Caco-2 (cell line): ENCODE measurements at regions not wholly inside any gene's neighbourhood (a gene's known extent, or its start where the extent isn't known, plus 50 kb on each side); places are given as distances from the start of the nearest gene placed in this dataset.

Source experiments
- BruUV-seq: library from RNA; stranded (reverse); fragments of 400-500 nt; replicated peaks from 2 replicates; lab custom pipeline; 2021; lab: Mats Ljungman, UMichigan
- CTCF ChIA-PET: fragments of 300-600 bp; sonication (Branson Sonifier 250); formaldehyde crosslinking; loops from one replicate; lab custom pipeline; 2022; ENCODE audit warnings: antibody characterized with exemption; lab: Charles Lee
- POLR2A ChIA-PET: fragments of 300-600 bp; sonication (Branson Sonifier 250); formaldehyde crosslinking; loops from one replicate; lab custom pipeline; 2022; ENCODE audit warnings: antibody characterized with exemption; lab: Charles Lee
- DNase-seq, 2 experiments: peaks; one replicate each; pipeline versions ENCODE4 v3.0.0 to v3.0.0-alpha.2; 2020 to 2022
- H3K27me3 ChIP-seq: replicated peaks from 2 replicates; pipeline ENCODE4 v1.6.0; 2011; ENCODE audit warnings: low read length; ENCODE audit not compliant: control insufficient read depth, insufficient read depth
- H3K36me3 ChIP-seq: 2 replicates; pipeline ENCODE4 v1.5.1; 2011; ENCODE audit warnings: low read length; ENCODE audit not compliant: control insufficient read depth, insufficient read depth
- H3K4me1 ChIP-seq: fragments of 250-450 bp; sonication (Bioruptor Pico); 2 replicates; pipeline ENCODE4 v1.5.1; 2020; ENCODE audit warnings: mild to moderate bottlenecking
- H3K4me3 ChIP-seq: 2 replicates; pipeline ENCODE4 v1.5.1; 2011; ENCODE audit warnings: low read depth, mild to moderate bottlenecking, control low read depth, low read length
- H3K9me3 ChIP-seq: fragments of 250-450 bp; sonication (Bioruptor Pico); 2 replicates; pipeline ENCODE4 v1.5.1; 2020; ENCODE audit warnings: mild to moderate bottlenecking, moderate library complexity
- H3K27ac Mint-ChIP-seq: one replicate; pipeline ENCODE4 v1.8.0; 2022; ENCODE audit warnings: mixed read lengths; ENCODE audit not compliant: unreplicated experiment
- H3K27me3 Mint-ChIP-seq: one replicate; pipeline ENCODE4 v1.8.0; 2022; ENCODE audit warnings: mixed read lengths; ENCODE audit not compliant: insufficient read depth, unreplicated experiment
- H3K36me3 Mint-ChIP-seq: one replicate; pipeline ENCODE4 v1.8.0; 2022; ENCODE audit warnings: mild to moderate bottlenecking, mixed read lengths; ENCODE audit not compliant: insufficient read depth, unreplicated experiment
- H3K4me1 Mint-ChIP-seq: one replicate; pipeline ENCODE4 v1.8.0; 2022; ENCODE audit warnings: low read depth, mixed read lengths; ENCODE audit not compliant: unreplicated experiment
- H3K4me3 Mint-ChIP-seq: one replicate; pipeline ENCODE4 v1.8.0; 2022; ENCODE audit warnings: mild to moderate bottlenecking, moderate library complexity, mixed read lengths; ENCODE audit not compliant: unreplicated experiment
- H3K9me3 Mint-ChIP-seq: one replicate; pipeline ENCODE4 v1.8.0; 2022; ENCODE audit warnings: mixed read lengths; ENCODE audit not compliant: unreplicated experiment
- intact Hi-C: fragments of 100-400 bp; cut with micrococcal nuclease; formaldehyde crosslinking; loops from one replicate; pipeline ENCODE4 v1.10.0; 2022; ENCODE audit not compliant: unreplicated experiment
- TF ChIP-seq, protein P1 (sequence below), 2 experiments: fragments of 200-600 bp in 1 of 2; IDR thresholded peaks; 1 replicate in 1 of 2; 2 replicates in 1 of 2; pipeline versions ENCODE4 v1.5.1 to v1.8.0; 2011 to 2022; ENCODE audit warnings: antibody characterized with exemption in 1 of 2, control low read depth in 1 of 2, inconsistent platforms in 1 of 2, low read depth in 1 of 2, low read length in 1 of 2, mild to moderate bottlenecking in 1 of 2, moderate library complexity in 1 of 2; ENCODE audit not compliant: insufficient read depth in 1 of 2, severe bottlenecking in 1 of 2, unreplicated experiment in 1 of 2

DNA sequence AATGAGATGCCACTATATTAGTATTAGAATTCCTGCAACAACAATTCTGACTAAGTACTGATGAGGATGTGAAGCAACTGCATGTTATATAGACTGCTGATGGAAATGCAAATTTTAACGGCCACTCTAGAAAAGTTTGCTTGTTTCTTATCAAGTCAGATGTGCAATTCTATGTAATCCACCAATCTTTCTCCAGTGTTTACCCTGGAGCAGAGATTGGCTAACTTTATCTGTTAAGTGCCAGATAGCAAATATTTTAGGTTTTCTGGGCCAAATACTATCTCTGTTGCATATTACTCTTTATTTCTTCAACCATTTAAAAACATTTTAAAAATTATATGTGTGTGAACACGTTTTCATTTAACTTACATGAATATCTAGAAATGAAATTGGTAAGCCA lies 586.9 kb downstream of the FAM181B start:
- Mint-ChIP-seq H3K27ac (no peak overlapping the region), H3K36me3 (no peaks in the 10 kb centered on the region), H3K9me3 (no peaks in the 10 kb centered on the region), H3K4me1 (no peaks in the 10 kb centered on the region), H3K4me3 (no peak overlapping the region), H3K27me3 (peaks cover 3% of the 10 kb centered on the region)
- intact Hi-C loops: no loop called here
- no peaks in the 10 kb centered on the region for H3K27me3 ChIP-seq
- POLR2A ChIA-PET: no interaction called here
- no peak overlapping the region for H3K4me3 ChIP-seq
- H3K9me3 ChIP-seq: no peaks in the 10 kb centered on the region
- no peaks in the 10 kb centered on the region for H3K4me1 ChIP-seq
- TF ChIP-seq, protein P1, sequence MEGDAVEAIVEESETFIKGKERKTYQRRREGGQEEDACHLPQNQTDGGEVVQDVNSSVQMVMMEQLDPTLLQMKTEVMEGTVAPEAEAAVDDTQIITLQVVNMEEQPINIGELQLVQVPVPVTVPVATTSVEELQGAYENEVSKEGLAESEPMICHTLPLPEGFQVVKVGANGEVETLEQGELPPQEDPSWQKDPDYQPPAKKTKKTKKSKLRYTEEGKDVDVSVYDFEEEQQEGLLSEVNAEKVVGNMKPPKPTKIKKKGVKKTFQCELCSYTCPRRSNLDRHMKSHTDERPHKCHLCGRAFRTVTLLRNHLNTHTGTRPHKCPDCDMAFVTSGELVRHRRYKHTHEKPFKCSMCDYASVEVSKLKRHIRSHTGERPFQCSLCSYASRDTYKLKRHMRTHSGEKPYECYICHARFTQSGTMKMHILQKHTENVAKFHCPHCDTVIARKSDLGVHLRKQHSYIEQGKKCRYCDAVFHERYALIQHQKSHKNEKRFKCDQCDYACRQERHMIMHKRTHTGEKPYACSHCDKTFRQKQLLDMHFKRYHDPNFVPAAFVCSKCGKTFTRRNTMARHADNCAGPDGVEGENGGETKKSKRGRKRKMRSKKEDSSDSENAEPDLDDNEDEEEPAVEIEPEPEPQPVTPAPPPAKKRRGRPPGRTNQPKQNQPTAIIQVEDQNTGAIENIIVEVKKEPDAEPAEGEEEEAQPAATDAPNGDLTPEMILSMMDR (IDR thresholded peaks at IDR 0.05; ENCODE audit: insufficient read depth in 1 of 2, low read depth in 1 of 2, low read length in 1 of 2, severe bottlenecking in 1 of 2, unreplicated experiment in 1 of 2): no peak
- no TSS peak for BruUV-seq
- CTCF ChIA-PET: no interaction called here
- H3K36me3 ChIP-seq: no peaks in the 10 kb centered on the region
- DNase-seq: no peak

DNA sequence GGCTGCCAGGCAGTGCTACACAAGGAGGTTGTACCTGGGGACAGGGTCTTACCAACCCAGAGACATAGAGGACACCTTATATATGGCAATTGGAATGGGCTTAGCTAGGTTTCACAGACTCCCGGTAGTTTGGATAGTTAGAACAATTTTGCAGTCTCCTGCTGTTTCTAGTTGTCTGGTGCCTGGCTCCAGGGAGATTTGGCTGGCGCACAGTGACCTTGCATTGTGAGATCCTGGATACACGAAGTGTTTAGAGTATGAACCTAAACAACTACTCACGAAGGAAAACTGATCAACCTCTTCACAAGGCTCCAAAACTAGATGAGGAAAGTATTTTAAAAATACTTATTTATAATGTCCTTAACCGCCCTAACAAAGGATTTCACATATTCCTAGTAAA lies 614.7 kb downstream of the FAM181B start:
- Mint-ChIP-seq H3K36me3 (no peaks in the 10 kb centered on the region), H3K27ac (no peak overlapping the region), H3K27me3 (peaks cover 10% of the 10 kb centered on the region), H3K4me1 (no peaks in the 10 kb centered on the region), H3K4me3 (no peak overlapping the region), H3K9me3 (no peaks in the 10 kb centered on the region)
- BruUV-seq: no TSS peak
- H3K4me1 ChIP-seq: no peaks in the 10 kb centered on the region
- no peaks in the 10 kb centered on the region for H3K27me3 ChIP-seq
- no peak for DNase-seq
- no peak overlapping the region for H3K4me3 ChIP-seq
- POLR2A ChIA-PET: no interaction called here
- TF ChIP-seq, protein P1 (IDR thresholded peaks at IDR 0.05; ENCODE audit: insufficient read depth in 1 of 2, low read depth in 1 of 2, low read length in 1 of 2, severe bottlenecking in 1 of 2, unreplicated experiment in 1 of 2): no peak
- H3K9me3 ChIP-seq: no peaks in the 10 kb centered on the region
- CTCF ChIA-PET: no interaction called here
- H3K36me3 ChIP-seq: no peaks in the 10 kb centered on the region
- intact Hi-C loops: no loop called here

GRCh38 chr11:82117362-82117761 lies 616.3 kb downstream of the FAM181B start:
- H3K27me3 ChIP-seq: no peaks in the 10 kb centered on the region
- no peaks in the 10 kb centered on the region for H3K4me1 Mint-ChIP-seq
- no peaks in the 10 kb centered on the region for H3K9me3 Mint-ChIP-seq
- TF ChIP-seq, protein P1 (IDR thresholded peaks at IDR 0.05; ENCODE audit: insufficient read depth in 1 of 2, low read depth in 1 of 2, low read length in 1 of 2, severe bottlenecking in 1 of 2, unreplicated experiment in 1 of 2): no peak
- POLR2A ChIA-PET: no interaction called here
- no TSS peak for BruUV-seq
- no peaks in the 10 kb centered on the region for H3K9me3 ChIP-seq
- no peaks in the 10 kb centered on the region for H3K36me3 Mint-ChIP-seq
- H3K36me3 ChIP-seq: no peaks in the 10 kb centered on the region
- CTCF ChIA-PET: no interaction called here
- H3K4me3 ChIP-seq: no peak overlapping the region
- no peaks in the 10 kb centered on the region for H3K4me1 ChIP-seq
- no peak overlapping the region for H3K27ac Mint-ChIP-seq
- H3K27me3 Mint-ChIP-seq: peaks cover 10% of the 10 kb centered on the region
- H3K4me3 Mint-ChIP-seq: no peak overlapping the region
- intact Hi-C loops: no loop called here
- DNase-seq: no peak
